ENCODE measurements at regions not wholly inside any gene's neighbourhood (a gene's known extent, or its start where the extent isn't known, plus 50 kb on each side); places are given as distances from the start of the nearest gene placed in this dataset.

- Histone ChIP-seq H3K9me3 (ENCODE audit: severe bottlenecking) (no peaks in the 10 kb centered on the region), H3K4me3 (ENCODE audit: low read depth, low read length) (no peak overlapping the region), H3K27ac (no peak overlapping the region), H3K36me3 (no peaks in the 10 kb centered on the region), H3K27me3 (ENCODE audit: insufficient read depth, low read depth, severe bottlenecking) (peaks cover 13% of the 10 kb centered on the region)
- DNase-seq: no peak
- TF ChIP-seq CTCF (IDR thresholded peaks at IDR 0.05; ENCODE audit: low read depth, low read length): no peak
Measured at GRCh38 chr5:174221436-174221835, 175.9 kb downstream of the NSG2 start.

GRCh38 chr5:174221946-174222345, 176.4 kb downstream of the NSG2 start:
- TF ChIP-seq CTCF (IDR thresholded peaks at IDR 0.05; ENCODE audit: low read depth, low read length): no peak
- no peak overlapping the region for H3K27ac ChIP-seq
- peaks cover 13% of the 10 kb centered on the region for H3K27me3 ChIP-seq (ENCODE audit: insufficient read depth, low read depth, severe bottlenecking)
- no peaks in the 10 kb centered on the region for H3K36me3 ChIP-seq
- H3K9me3 ChIP-seq (ENCODE audit: severe bottlenecking): no peaks in the 10 kb centered on the region
- H3K4me3 ChIP-seq (ENCODE audit: low read depth, low read length): no peak overlapping the region
- DNase-seq: no peak

GRCh38 chr5:174222891-174223290, 177.4 kb downstream of the NSG2 start:
- no peak overlapping the region for H3K4me3 ChIP-seq (ENCODE audit: low read depth, low read length)
- no peak for DNase-seq
- H3K27me3 ChIP-seq (ENCODE audit: insufficient read depth, low read depth, severe bottlenecking): peaks cover 13% of the 10 kb centered on the region
- H3K27ac ChIP-seq: no peak overlapping the region
- TF ChIP-seq CTCF (IDR thresholded peaks at IDR 0.05; ENCODE audit: low read depth, low read length): no peak
- H3K36me3 ChIP-seq: no peaks in the 10 kb centered on the region
- no peaks in the 10 kb centered on the region for H3K9me3 ChIP-seq (ENCODE audit: severe bottlenecking)

GRCh38 chr5:174223355-174223754, 177.8 kb downstream of the NSG2 start:
- H3K9me3 ChIP-seq (ENCODE audit: severe bottlenecking): no peaks in the 10 kb centered on the region
- peaks cover 13% of the 10 kb centered on the region for H3K27me3 ChIP-seq (ENCODE audit: insufficient read depth, low read depth, severe bottlenecking)
- TF ChIP-seq CTCF (IDR thresholded peaks at IDR 0.05; ENCODE audit: low read depth, low read length): no peak
- no peaks in the 10 kb centered on the region for H3K36me3 ChIP-seq
- no peak for DNase-seq
- no peak overlapping the region for H3K27ac ChIP-seq
- no peak overlapping the region for H3K4me3 ChIP-seq (ENCODE audit: low read depth, low read length)

- DNase-seq: no peak
- Histone ChIP-seq H3K27ac (no peak overlapping the region), H3K4me3 (ENCODE audit: low read depth, low read length) (no peak overlapping the region), H3K9me3 (ENCODE audit: severe bottlenecking) (no peaks in the 10 kb centered on the region), H3K27me3 (ENCODE audit: insufficient read depth, low read depth, severe bottlenecking) (peaks cover 5% of the 10 kb centered on the region), H3K36me3 (no peaks in the 10 kb centered on the region)
- no peak for TF ChIP-seq CTCF (IDR thresholded peaks at IDR 0.05; ENCODE audit: low read depth, low read length)
Measured at GRCh38 chr5:174229068-174229467, 183.6 kb downstream of the NSG2 start.
